PC-9 (cell line): ENCODE measurements at regions not wholly inside any gene's neighbourhood (a gene's known extent, or its start where the extent isn't known, plus 50 kb on each side); places are given as distances from the start of the nearest gene placed in this dataset.

Experiments used
- BruUV-seq: library from RNA; stranded (reverse); fragments of 400-500 nt; replicated peaks from 2 replicates; lab custom pipeline; 2021; lab: Mats Ljungman, UMichigan
- CTCF ChIA-PET: fragments of 300-600 bp; sonication (Branson Sonifier 250); formaldehyde crosslinking; loops from one replicate; lab custom pipeline; 2022; ENCODE audit warnings: antibody characterized with exemption; lab: Charles Lee
- POLR2A ChIA-PET: fragments of 300-600 bp; sonication (Branson Sonifier 250); formaldehyde crosslinking; loops from one replicate; lab custom pipeline; 2022; ENCODE audit warnings: antibody characterized with exemption; ENCODE audit not compliant: unreplicated experiment; lab: Charles Lee
- DNase-seq, 2 experiments: peaks; one replicate each; pipeline versions ENCODE4 v3.0.0 to v3.0.0-alpha.2; 2015 to 2022; ENCODE audit warnings: mixed read lengths in 1 of 2
- H2AFZ ChIP-seq: fragments of 200-600 bp; sonication (generic); 2 replicates; pipeline ENCODE4 v1.8.1; 2017; ENCODE audit warnings: antibody characterized with exemption
- H3F3A ChIP-seq: fragments of 200-600 bp; sonication (generic); 2 replicates; pipeline ENCODE4 v1.8.1; 2017; ENCODE audit warnings: antibody characterized with exemption, mild to moderate bottlenecking, low read depth; ENCODE audit not compliant: insufficient read depth
- H3K27ac ChIP-seq: fragments of 200-600 bp; sonication (generic); 2 replicates; pipeline ENCODE4 v1.6.1; 2016; ENCODE audit warnings: mixed run types
- H3K27me3 ChIP-seq: fragments of 200-600 bp; sonication (generic); 2 replicates; pipeline ENCODE4 v1.6.1; 2016; ENCODE audit warnings: low read depth, mixed run types; ENCODE audit not compliant: insufficient read depth
- H3K36me3 ChIP-seq: fragments of 200-600 bp; sonication (generic); 2 replicates; pipeline ENCODE4 v1.6.1; 2016; ENCODE audit warnings: low read depth, mixed run types
- H3K4me1 ChIP-seq: fragments of 200-600 bp; sonication (generic); replicated peaks from 2 replicates; pipeline ENCODE4 v1.6.1; 2016; ENCODE audit warnings: mixed run types; ENCODE audit not compliant: insufficient read depth
- H3K4me2 ChIP-seq: fragments of 200-600 bp; sonication (generic); 2 replicates; pipeline ENCODE4 v1.6.1; 2017; ENCODE audit warnings: mixed run types
- H3K4me3 ChIP-seq: fragments of 200-600 bp; sonication (generic); 2 replicates; pipeline ENCODE4 v1.6.1; 2016; ENCODE audit warnings: mixed run types
- H3K79me2 ChIP-seq: fragments of 200-600 bp; sonication (generic); 2 replicates; pipeline ENCODE4 v1.6.1; 2017; ENCODE audit warnings: low read depth, mixed run types
- H3K9me2 ChIP-seq: fragments of 200-600 bp; sonication (generic); 2 replicates; pipeline ENCODE4 v1.8.1; 2017; ENCODE audit warnings: mild to moderate bottlenecking; ENCODE audit not compliant: insufficient read depth
- H3K9me3 ChIP-seq: fragments of 200-600 bp; sonication (generic); 2 replicates; pipeline ENCODE4 v1.8.1; 2016; ENCODE audit warnings: low read depth; ENCODE audit not compliant: insufficient read depth
- H4K20me1 ChIP-seq: fragments of 200-600 bp; sonication (generic); 2 replicates; pipeline ENCODE4 v1.8.1; 2017; ENCODE audit not compliant: insufficient read depth
- EZH2 ChIP-seq: fragments of 200-600 bp; sonication (generic); IDR thresholded peaks from 2 replicates; pipeline ENCODE4 v1.8.0; 2017; ENCODE audit warnings: antibody characterized with exemption, low read depth
- intact Hi-C: fragments of 100-400 bp; cut with micrococcal nuclease; formaldehyde crosslinking; loops from one replicate; pipeline ENCODE4 v1.10.0; 2022; ENCODE audit not compliant: unreplicated experiment
- TF ChIP-seq, protein P1 (sequence below): fragments of 200-600 bp; sonication (generic); conservative IDR thresholded peaks from 2 replicates; pipeline ENCODE4 v1.6.1; 2017; ENCODE audit warnings: mixed run types, antibody characterized with exemption, mild to moderate bottlenecking, moderate library complexity

GRCh38 chr10:28902215-28902614 lies 224.9 kb downstream of the BAMBI start:
- no peaks in the 10 kb centered on the region for H4K20me1 ChIP-seq
- no peaks in the 10 kb centered on the region for H3F3A ChIP-seq
- H3K9me3 ChIP-seq, result no peaks in the 10 kb centered on the region
- ChIA-PET CTCF (no interaction called here), POLR2A (no interaction called here)
- TF ChIP-seq, protein P1, sequence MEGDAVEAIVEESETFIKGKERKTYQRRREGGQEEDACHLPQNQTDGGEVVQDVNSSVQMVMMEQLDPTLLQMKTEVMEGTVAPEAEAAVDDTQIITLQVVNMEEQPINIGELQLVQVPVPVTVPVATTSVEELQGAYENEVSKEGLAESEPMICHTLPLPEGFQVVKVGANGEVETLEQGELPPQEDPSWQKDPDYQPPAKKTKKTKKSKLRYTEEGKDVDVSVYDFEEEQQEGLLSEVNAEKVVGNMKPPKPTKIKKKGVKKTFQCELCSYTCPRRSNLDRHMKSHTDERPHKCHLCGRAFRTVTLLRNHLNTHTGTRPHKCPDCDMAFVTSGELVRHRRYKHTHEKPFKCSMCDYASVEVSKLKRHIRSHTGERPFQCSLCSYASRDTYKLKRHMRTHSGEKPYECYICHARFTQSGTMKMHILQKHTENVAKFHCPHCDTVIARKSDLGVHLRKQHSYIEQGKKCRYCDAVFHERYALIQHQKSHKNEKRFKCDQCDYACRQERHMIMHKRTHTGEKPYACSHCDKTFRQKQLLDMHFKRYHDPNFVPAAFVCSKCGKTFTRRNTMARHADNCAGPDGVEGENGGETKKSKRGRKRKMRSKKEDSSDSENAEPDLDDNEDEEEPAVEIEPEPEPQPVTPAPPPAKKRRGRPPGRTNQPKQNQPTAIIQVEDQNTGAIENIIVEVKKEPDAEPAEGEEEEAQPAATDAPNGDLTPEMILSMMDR, result no peak
- TF ChIP-seq EZH2, result no peak
- no peak overlapping the region for H3K27ac ChIP-seq
- no peaks in the 10 kb centered on the region for H3K79me2 ChIP-seq
- H3K27me3 ChIP-seq, result 0 out of 2 replicates have a peak, but pooled peaks cover 3% of the 10 kb centered on the region
- no peaks in the 10 kb centered on the region for H3K4me1 ChIP-seq
- no TSS peak for BruUV-seq
- DNase-seq, result no peak
- H3K4me2 ChIP-seq, result no peak overlapping the region
- H3K4me3 ChIP-seq, result no peak overlapping the region
- no peak overlapping the region for H2AFZ ChIP-seq
- intact Hi-C loops, result no loop called here
- no peaks in the 10 kb centered on the region for H3K9me2 ChIP-seq
- H3K36me3 ChIP-seq, result no peaks in the 10 kb centered on the region

DNA sequence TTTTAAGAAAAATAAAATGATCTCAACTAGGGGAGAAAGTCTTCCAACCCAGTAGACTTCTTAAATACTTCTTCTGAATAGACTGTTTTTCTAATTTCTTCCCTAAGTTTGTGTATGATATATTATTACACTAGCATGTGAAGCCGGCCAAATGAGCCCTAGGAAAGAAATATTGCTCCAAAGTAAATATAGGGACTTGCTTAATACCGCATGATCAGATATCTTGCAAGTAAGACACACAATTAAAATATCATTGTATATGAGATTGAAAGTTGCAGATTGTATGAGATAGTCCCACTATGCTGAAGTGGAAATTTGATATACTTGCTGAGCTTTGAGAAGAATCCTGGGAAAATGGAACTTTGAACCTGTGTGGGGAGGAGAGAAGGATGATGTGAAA lies 225.7 kb downstream of the BAMBI start:
- no TSS peak for BruUV-seq
- 0 out of 2 replicates have a peak, but pooled peaks cover 3% of the 10 kb centered on the region for H3K27me3 ChIP-seq
- H3K4me1 ChIP-seq, result no peaks in the 10 kb centered on the region
- no peaks in the 10 kb centered on the region for H3K79me2 ChIP-seq
- H3K27ac ChIP-seq, result no peak overlapping the region
- no peak for DNase-seq
- ChIA-PET POLR2A (no interaction called here), CTCF (no interaction called here)
- no peaks in the 10 kb centered on the region for H3K36me3 ChIP-seq
- no peak overlapping the region for H3K4me2 ChIP-seq
- no peak overlapping the region for H2AFZ ChIP-seq
- no peak overlapping the region for H3K4me3 ChIP-seq
- no peaks in the 10 kb centered on the region for H3K9me2 ChIP-seq
- H3K9me3 ChIP-seq, result no peaks in the 10 kb centered on the region
- no peaks in the 10 kb centered on the region for H4K20me1 ChIP-seq
- no peaks in the 10 kb centered on the region for H3F3A ChIP-seq
- intact Hi-C loops, result no loop called here
- TF ChIP-seq EZH2, result no peak
- TF ChIP-seq, protein P1, result no peak

- no peak overlapping the region for H3K27ac ChIP-seq
- no peak overlapping the region for H3K4me2 ChIP-seq
- no peaks in the 10 kb centered on the region for H4K20me1 ChIP-seq
- no peaks in the 10 kb centered on the region for H3K9me3 ChIP-seq
- H3K27me3 ChIP-seq, result 0 out of 2 replicates have a peak, but pooled peaks cover 3% of the 10 kb centered on the region
- H3K4me3 ChIP-seq, result no peak overlapping the region
- H3K79me2 ChIP-seq, result no peaks in the 10 kb centered on the region
- intact Hi-C loops, result no loop called here
- ChIA-PET POLR2A (no interaction called here), CTCF (no interaction called here)
- H3F3A ChIP-seq, result no peaks in the 10 kb centered on the region
- no peaks in the 10 kb centered on the region for H3K4me1 ChIP-seq
- no peaks in the 10 kb centered on the region for H3K36me3 ChIP-seq
- TF ChIP-seq, protein P1, result no peak
- TF ChIP-seq EZH2, result no peak
- H2AFZ ChIP-seq, result no peak overlapping the region
- DNase-seq, result no peak
- H3K9me2 ChIP-seq, result no peaks in the 10 kb centered on the region
- BruUV-seq, result no TSS peak
Observed at GRCh38 chr10:28903736-28904135, 226.4 kb downstream of the BAMBI start.
